ENCODE measurements at regions not wholly inside any gene's neighbourhood (a gene's known extent, or its start where the extent isn't known, plus 50 kb on each side); places are given as distances from the start of the nearest gene placed in this dataset.

GRCh38 chr1:172976222-172977041 is 74.3 kb downstream of the TNFSF18 start:
- H3K4me3 ChIP-seq (ENCODE audit: low read depth, low read length), result no peak overlapping the region
- in situ Hi-C loops (cut with HindIII; ENCODE audit: low sequenced_read_pairs), result no loop called here
- no peak for TF ChIP-seq CTCF (IDR thresholded peaks at IDR 0.05; ENCODE audit: low read depth, low read length, missing control alignments)
- DNase-seq (ENCODE audit: low read depth), result peak; percentile 96

- in situ Hi-C loops (cut with HindIII; ENCODE audit: low sequenced_read_pairs), result no loop called here
These were observed 73.3 kb downstream of the TNFSF18 start for GRCh38 chr1:172977296-172978017.

GRCh38 chr1:172978595-172978994 is 72.1 kb downstream of the TNFSF18 start:
- in situ Hi-C loops (cut with HindIII; ENCODE audit: low sequenced_read_pairs), result no loop called here
- TF ChIP-seq CTCF (IDR thresholded peaks at IDR 0.05; ENCODE audit: low read depth, low read length, missing control alignments), result no peak
- DNase-seq (ENCODE audit: low read depth), result no peak
- no peak overlapping the region for H3K4me3 ChIP-seq (ENCODE audit: low read depth, low read length)

More at GRCh38 chr1:172977296-172978017, 73.3 kb downstream of the TNFSF18 start:
- no peak overlapping the region for H3K4me3 ChIP-seq (ENCODE audit: low read depth, low read length)
- no peak for TF ChIP-seq CTCF (IDR thresholded peaks at IDR 0.05; ENCODE audit: low read depth, low read length, missing control alignments)
- no peak for DNase-seq (ENCODE audit: low read depth)

GRCh38 chr1:172979828-172980227 is 70.9 kb downstream of the TNFSF18 start:
- no peak for DNase-seq (ENCODE audit: low read depth)
- TF ChIP-seq CTCF (IDR thresholded peaks at IDR 0.05; ENCODE audit: low read depth, low read length, missing control alignments), result no peak
- in situ Hi-C loops (cut with HindIII; ENCODE audit: low sequenced_read_pairs), result no loop called here
- H3K4me3 ChIP-seq (ENCODE audit: low read depth, low read length), result no peak overlapping the region

GRCh38 chr1:172980456-172980855 is 70.3 kb downstream of the TNFSF18 start:
- no peak overlapping the region for H3K4me3 ChIP-seq (ENCODE audit: low read depth, low read length)
- no peak for DNase-seq (ENCODE audit: low read depth)
- in situ Hi-C loops (cut with HindIII; ENCODE audit: low sequenced_read_pairs), result no loop called here
- TF ChIP-seq CTCF (IDR thresholded peaks at IDR 0.05; ENCODE audit: low read depth, low read length, missing control alignments), result no peak

GRCh38 chr1:172980971-172981370 is 69.8 kb downstream of the TNFSF18 start:
- no peak for DNase-seq (ENCODE audit: low read depth)
- no peak overlapping the region for H3K4me3 ChIP-seq (ENCODE audit: low read depth, low read length)
- no peak for TF ChIP-seq CTCF (IDR thresholded peaks at IDR 0.05; ENCODE audit: low read depth, low read length, missing control alignments)
- in situ Hi-C loops (cut with HindIII; ENCODE audit: low sequenced_read_pairs), result no loop called here
